Stimulated activated CD8-positive, alpha-beta memory T cell treated with anti-CD3 and anti-CD28 coated beads, Interleukin-15, amount 100 ng/mL, for 24 hours (primary cell): ENCODE measurements at regions not wholly inside any gene's neighbourhood (a gene's known extent, or its start where the extent isn't known, plus 50 kb on each side); places are given as distances from the start of the nearest gene placed in this dataset.

Experiments
- DNase-seq: peaks from one replicate; pipeline ENCODE4 v3.0.0-alpha.2; 2020; ENCODE audit warnings: low read depth

- no peak for DNase-seq
These were observed 83.3 kb upstream of the PCGF5 start for GRCh38 chr10:91137011-91137643.

- DNase-seq, result no peak
These were observed 82.6 kb upstream of the PCGF5 start for GRCh38 chr10:91137822-91138221.

- no peak for DNase-seq
These were observed 79.4 kb upstream of the PCGF5 start for GRCh38 chr10:91140995-91141549.

GRCh38 chr10:91144961-91145360 lies 75.5 kb upstream of the PCGF5 start:
- DNase-seq, result no peak

- DNase-seq, result no peak
These were observed 74.3 kb upstream of the PCGF5 start for GRCh38 chr10:91146146-91146545.

- DNase-seq, result no peak
These were observed 70.9 kb upstream of the PCGF5 start for GRCh38 chr10:91149550-91149949.

GRCh38 chr10:91150631-91151030 lies 69.8 kb upstream of the PCGF5 start:
- DNase-seq, result no peak

GRCh38 chr10:91153508-91153907 lies 67.0 kb upstream of the PCGF5 start:
- DNase-seq, result no peak

- no peak for DNase-seq
These were observed 65.6 kb upstream of the PCGF5 start for GRCh38 chr10:91154842-91155241.

- DNase-seq, result no peak
These were observed 64.3 kb upstream of the PCGF5 start for GRCh38 chr10:91156196-91156595.

- no peak for DNase-seq
These were observed 61.1 kb upstream of the PCGF5 start for GRCh38 chr10:91159254-91159783.

GRCh38 chr10:91162050-91162494 lies 58.4 kb upstream of the PCGF5 start:
- no peak for DNase-seq

GRCh38 chr10:91162495-91163268 lies 57.8 kb upstream of the PCGF5 start:
- DNase-seq, result peak; percentile 56

- peak; percentile 37 for DNase-seq
These were observed 57.1 kb upstream of the PCGF5 start for GRCh38 chr10:91163269-91163868.

GRCh38 chr10:91163869-91164474 lies 56.5 kb upstream of the PCGF5 start:
- peak; percentile 33 for DNase-seq

GRCh38 chr10:91164520-91165065 lies 55.9 kb upstream of the PCGF5 start:
- DNase-seq, result no peak

- DNase-seq, result no peak
These were observed 53.1 kb upstream of the PCGF5 start for GRCh38 chr10:91167406-91167805.

- DNase-seq, result no peak
These were observed 50.0 kb upstream of the PCGF5 start for GRCh38 chr10:91170418-91170817.
